Endothelial cell of umbilical vein (primary cell): ENCODE measurements at regions not wholly inside any gene's neighbourhood (a gene's known extent, or its start where the extent isn't known, plus 50 kb on each side); places are given as distances from the start of the nearest gene placed in this dataset.
"Not testable (repeated sequence)": the region's sequence is repeated elsewhere in the genome, so short reads cannot be mapped to it uniquely, and the experiment has no call there.

ENCODE experiments used
- CTCF ChIP-seq, 2 donors: IDR thresholded peaks; 1 replicate in 1 of 2; 2 replicates in 1 of 2; pipeline ENCODE4 v1.5.1; 2011; ENCODE audit warnings: low read length in 2 of 2, mild to moderate bottlenecking in 2 of 2, moderate library complexity in 2 of 2, control low read depth in 1 of 2, inconsistent platforms in 1 of 2, low read depth in 1 of 2; ENCODE audit not compliant: insufficient read depth in 1 of 2; ENCODE audit errors: extremely low read depth in 1 of 2
- GATA2 ChIP-seq: IDR thresholded peaks from 2 replicates; pipeline ENCODE4 v1.7.0; 2011; ENCODE audit warnings: low read depth, mild to moderate bottlenecking, moderate library complexity, mixed read lengths, low read length; ENCODE audit not compliant: insufficient read length, insufficient read depth

- TF ChIP-seq CTCF (IDR thresholded peaks at IDR 0.05; ENCODE audit: extremely low read depth in 1 of 2, insufficient read depth in 1 of 2, low read depth in 1 of 2, low read length in 2 of 2); GATA2: not testable (repeated sequence)
These were observed 133.8 kb downstream of the LEPR start for GRCh38 chr1:65554086-65554764.
